IMR-90 (cell line): ENCODE measurements at regions not wholly inside any gene's neighbourhood (a gene's known extent, or its start where the extent isn't known, plus 50 kb on each side); places are given as distances from the start of the nearest gene placed in this dataset.

ENCODE experiments used
- ATAC-seq: fragments of 200-7000 bp; cut with Tn5 transposase; 2 replicates; pipeline ENCODE4 v1.9.1; 2020; ENCODE audit warnings: low read depth, mild to moderate bottlenecking, moderate library complexity
- BruUV-seq: library from RNA; stranded (reverse); fragments of 400-500 nt; replicated peaks from 2 replicates; lab custom pipeline; 2021; lab: Mats Ljungman, UMichigan
- CTCF ChIA-PET: fragments of 300-600 bp; formaldehyde crosslinking; extraction: SDS; loops from one replicate; lab custom pipeline; 2021; ENCODE audit warnings: antibody characterized with exemption; lab: Yijun Ruan, JAX
- POLR2A ChIA-PET: fragments of 300-600 bp; sonication (Branson Sonifier 250); formaldehyde crosslinking; loops from one replicate; lab custom pipeline; 2022; ENCODE audit warnings: antibody characterized with exemption; ENCODE audit not compliant: unreplicated experiment; lab: Charles Lee
- DNase-seq: peaks from one replicate; pipeline ENCODE4 v3.0.0; 2013
- H2AFZ ChIP-seq: replicated peaks from 2 replicates; pipeline ENCODE3; 2013; ENCODE audit warnings: low read length, mild to moderate bottlenecking; ENCODE audit not compliant: poor library complexity
- H2AK5ac ChIP-seq: 2 replicates; pipeline ENCODE4 v1.6.1; 2013; ENCODE audit warnings: low read depth, low read length, inconsistent platforms
- H2AK9ac ChIP-seq: replicated peaks from 2 replicates; pipeline ENCODE3; 2013; ENCODE audit warnings: mild to moderate bottlenecking, low read depth, low read length, moderate library complexity; ENCODE audit not compliant: poor library complexity
- H2BK120ac ChIP-seq: 2 replicates; pipeline ENCODE4 v1.6.1; 2013; ENCODE audit warnings: low read depth, low read length, inconsistent platforms
- H2BK15ac ChIP-seq: 3 replicates; pipeline ENCODE4 v1.6.1; 2013; ENCODE audit warnings: low read depth, low read length, inconsistent platforms
- H2BK20ac ChIP-seq: 2 replicates; pipeline ENCODE4 v1.6.1; 2013; ENCODE audit warnings: low read depth, mild to moderate bottlenecking, inconsistent platforms, low read length, moderate library complexity
- H2BK5ac ChIP-seq: 2 replicates; pipeline ENCODE4 v1.6.1; 2013; ENCODE audit warnings: mild to moderate bottlenecking, low read depth, low read length, inconsistent platforms; ENCODE audit not compliant: poor library complexity, severe bottlenecking
- H3K14ac ChIP-seq: replicated peaks from 2 replicates; pipeline ENCODE4 v1.6.1; 2013; ENCODE audit warnings: low read depth, low read length, inconsistent platforms
- H3K18ac ChIP-seq: 2 replicates; pipeline ENCODE4 v1.6.1; 2013; ENCODE audit warnings: low read depth, low read length, control low read depth
- H3K23ac ChIP-seq: 2 replicates; pipeline ENCODE4 v1.6.1; 2013; ENCODE audit warnings: low read depth, low read length, inconsistent platforms
- H3K27ac ChIP-seq: 2 replicates; pipeline ENCODE4 v1.5.1; 2013; ENCODE audit warnings: mild to moderate bottlenecking, control low read depth, low read length; ENCODE audit not compliant: insufficient read depth
- H3K27me3 ChIP-seq: 2 replicates; pipeline ENCODE4 v1.6.1; 2013; ENCODE audit warnings: low read length; ENCODE audit not compliant: control insufficient read depth, insufficient read depth
- H3K36me3 ChIP-seq: 2 replicates; pipeline ENCODE4 v1.6.1; 2013; ENCODE audit warnings: low read length, mixed read lengths; ENCODE audit not compliant: control insufficient read depth, insufficient read depth
- H3K4ac ChIP-seq: 2 replicates; pipeline ENCODE4 v1.6.1; 2013; ENCODE audit warnings: low read depth, low read length, inconsistent platforms
- H3K4me1 ChIP-seq: 2 replicates; pipeline ENCODE4 v1.6.1; 2013; ENCODE audit warnings: low read length, mixed read lengths; ENCODE audit not compliant: control insufficient read depth, insufficient read depth
- H3K4me2 ChIP-seq: 2 replicates; pipeline ENCODE4 v1.6.1; 2013; ENCODE audit warnings: low read depth, mild to moderate bottlenecking, control low read depth, low read length, moderate library complexity
- H3K4me3 ChIP-seq: 2 replicates; pipeline ENCODE4 v1.5.1; 2013; ENCODE audit warnings: low read depth, mild to moderate bottlenecking, control low read depth, low read length, moderate library complexity; ENCODE audit not compliant: insufficient read depth
- H3K56ac ChIP-seq: 2 replicates; pipeline ENCODE4 v1.6.1; 2013; ENCODE audit warnings: low read length, inconsistent platforms; ENCODE audit not compliant: insufficient read depth; ENCODE audit errors: extremely low read depth
- H3K79me1 ChIP-seq, 2 experiments: 2 replicates each; pipeline ENCODE4 v1.6.1; 2013; ENCODE audit warnings: low read length in 2 of 2, inconsistent platforms in 1 of 2, low read depth in 1 of 2
- H3K9ac ChIP-seq: 2 replicates; pipeline ENCODE4 v1.6.1; 2013; ENCODE audit warnings: low read depth, low read length, control low read depth
- H3K9me1 ChIP-seq: 2 replicates; pipeline ENCODE4 v1.6.1; 2013; ENCODE audit warnings: low read length, inconsistent platforms; ENCODE audit not compliant: insufficient read depth
- H3K9me3 ChIP-seq: 2 replicates; pipeline ENCODE4 v1.6.1; 2013; ENCODE audit warnings: low read length; ENCODE audit not compliant: control insufficient read depth, insufficient read depth
- H4K20me1 ChIP-seq: 2 replicates; pipeline ENCODE4 v1.6.1; 2013; ENCODE audit warnings: low read length, inconsistent platforms; ENCODE audit not compliant: insufficient read depth
- H4K5ac ChIP-seq: 2 replicates; pipeline ENCODE4 v1.6.1; 2013; ENCODE audit warnings: mild to moderate bottlenecking, low read depth, low read length, control low read depth
- H4K8ac ChIP-seq, 2 experiments: 2 replicates each; pipeline ENCODE4 v1.6.1; 2013; ENCODE audit warnings: low read depth in 2 of 2, low read length in 2 of 2, control low read depth in 1 of 2, inconsistent platforms in 1 of 2
- H4K91ac ChIP-seq: 2 replicates; pipeline ENCODE4 v1.6.1; 2013; ENCODE audit warnings: low read depth, low read length, inconsistent platforms; ENCODE audit not compliant: insufficient read depth
- BHLHE40 ChIP-seq: fragments of 150-350 bp; IDR thresholded peaks from 2 replicates; pipeline ENCODE4 v1.6.1; 2016; ENCODE audit warnings: mild to moderate bottlenecking, low read depth, low read length
- CEBPB ChIP-seq: IDR thresholded peaks from 2 replicates; pipeline ENCODE4 v1.6.1; 2012; ENCODE audit warnings: low read depth, low read length, improper control_type of control experiment
- CHD1 ChIP-seq: IDR thresholded peaks from 2 replicates; pipeline ENCODE4 v1.6.1; 2012; ENCODE audit warnings: low read depth, low read length, improper control_type of control experiment
- MAFK ChIP-seq: IDR thresholded peaks from 2 replicates; pipeline ENCODE4 v1.6.1; 2012; ENCODE audit warnings: low read depth, low read length, improper control_type of control experiment
- MXI1 ChIP-seq: IDR thresholded peaks from 2 replicates; pipeline ENCODE4 v1.6.1; 2012; ENCODE audit warnings: low read depth, mild to moderate bottlenecking, low read length, moderate library complexity, borderline replicate concordance
- NFE2L2 ChIP-seq: fragments of 150-350 bp; IDR thresholded peaks from 2 replicates; pipeline ENCODE4 v1.6.1; 2016; ENCODE audit warnings: low read depth, mild to moderate bottlenecking, low read length
- POLR2A ChIP-seq: IDR thresholded peaks from 2 replicates; pipeline ENCODE4 v1.6.1; 2012; ENCODE audit warnings: mild to moderate bottlenecking, low read depth, low read length
- RAD21 ChIP-seq: IDR thresholded peaks from 2 replicates; pipeline ENCODE4 v1.6.1; 2012; ENCODE audit warnings: low read length, improper control_type of control experiment
- RCOR1 ChIP-seq: IDR thresholded peaks from 2 replicates; pipeline ENCODE4 v1.6.1; 2012; ENCODE audit warnings: mild to moderate bottlenecking, low read length, improper control_type of control experiment; ENCODE audit not compliant: insufficient replicate concordance
- RFX5 ChIP-seq: IDR thresholded peaks from 2 replicates; pipeline ENCODE4 v1.8.0; 2012; ENCODE audit warnings: low read depth, mild to moderate bottlenecking, low read length, moderate library complexity
- WGBS, 2 experiments: methylation state at CpG; one replicate each; pipeline versions ENCODE4 v1.1.5 to v1.1.7; 2013; ENCODE audit warnings: missing lambda C conversion rate in 2 of 2; ENCODE audit not compliant: insufficient read length in 1 of 2; ENCODE audit errors: extremely low coverage in 2 of 2; 5-methylcytosine and 5-hydroxymethylcytosine counted together
- dilution Hi-C: fragments of 300-500 bp; cut with HindIII; formaldehyde crosslinking; loops from one replicate; pipeline ENCODE4 v1.14.3; 2018; ENCODE audit warnings: low sequenced_read_pairs; ENCODE audit not compliant: unreplicated experiment
- in situ Hi-C: fragments of 300-500 bp; cut with MboI; formaldehyde crosslinking; loops from 3 replicates; pipeline ENCODE4 v1.14.3; 2019; ENCODE audit warnings: low sequenced_read_pairs, inconsistent platforms, mixed read lengths
- intact Hi-C: fragments of 100-400 bp; cut with micrococcal nuclease; formaldehyde crosslinking; loops from 2 replicates; pipeline ENCODE4 v1.10.0; 2022
- TF ChIP-seq, protein P1 (sequence below): fragments of 150-350 bp; IDR thresholded peaks from 2 replicates; pipeline ENCODE4 v1.6.1; 2017; ENCODE audit warnings: mild to moderate bottlenecking, antibody characterized with exemption, low read length, low read depth
- TF ChIP-seq, protein P2 (sequence below): conservative IDR thresholded peaks from 2 replicates; pipeline ENCODE4 v1.5.1; 2012; ENCODE audit warnings: mild to moderate bottlenecking, low read depth, low read length, improper control_type of control experiment

DNA sequence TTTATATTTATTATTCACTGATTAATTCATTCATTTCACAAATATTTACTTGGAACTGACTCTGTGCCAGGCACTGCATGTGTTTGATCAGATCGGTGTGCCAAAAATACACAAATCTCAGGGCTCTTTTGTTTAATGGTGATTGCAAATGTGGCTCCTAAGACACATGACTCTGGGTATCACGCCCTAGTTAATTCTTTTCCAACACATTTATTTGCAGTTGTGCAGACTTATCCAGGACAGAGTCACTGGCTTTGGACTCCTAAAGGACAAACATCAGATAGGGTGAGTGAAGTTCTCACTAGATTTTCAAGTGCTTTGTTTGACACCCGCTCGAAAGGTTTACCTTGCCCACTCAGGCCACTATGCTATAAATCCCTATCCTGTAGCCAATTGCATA, 335.5 kb downstream of the BARHL2 start:
- Histone ChIP-seq H3K23ac (no peak overlapping the region), H3K36me3 (no peaks in the 10 kb centered on the region), H3K4me2 (no peak overlapping the region), H4K5ac (no peak overlapping the region), H3K79me1 (no peaks in the 10 kb centered on the region), H3K4me3 (no peak overlapping the region), H3K9me1 (no peaks in the 10 kb centered on the region), H2AK9ac (no peak overlapping the region), H3K27ac (no peak overlapping the region), H2BK5ac (no peak overlapping the region), H2BK15ac (no peak overlapping the region), H3K4ac (no peak overlapping the region), H4K8ac (no peak overlapping the region), H2BK120ac (no peak overlapping the region), H3K56ac (no peak overlapping the region), H3K9ac (no peak overlapping the region), H3K14ac (no peak overlapping the region), H3K18ac (no peak overlapping the region), H2AK5ac (no peak overlapping the region), H4K91ac (no peak overlapping the region), H4K20me1 (no peaks in the 10 kb centered on the region), H3K9me3 (no peaks in the 10 kb centered on the region), H3K27me3 (no peaks in the 10 kb centered on the region), H2BK20ac (no peak overlapping the region), H2AFZ (no peak overlapping the region), H3K4me1 (no peaks in the 10 kb centered on the region)
- dilution Hi-C loops, result no loop called here
- DNase-seq (no peak), ATAC-seq (no peak)
- TF ChIP-seq MAFK (no peak), CHD1 (no peak), BHLHE40 (no peak), RCOR1 (no peak), RFX5 (no peak), NFE2L2 (no peak), MXI1 (no peak), CEBPB (no peak), RAD21 (no peak), POLR2A (no peak)
- TF ChIP-seq, protein P1, sequence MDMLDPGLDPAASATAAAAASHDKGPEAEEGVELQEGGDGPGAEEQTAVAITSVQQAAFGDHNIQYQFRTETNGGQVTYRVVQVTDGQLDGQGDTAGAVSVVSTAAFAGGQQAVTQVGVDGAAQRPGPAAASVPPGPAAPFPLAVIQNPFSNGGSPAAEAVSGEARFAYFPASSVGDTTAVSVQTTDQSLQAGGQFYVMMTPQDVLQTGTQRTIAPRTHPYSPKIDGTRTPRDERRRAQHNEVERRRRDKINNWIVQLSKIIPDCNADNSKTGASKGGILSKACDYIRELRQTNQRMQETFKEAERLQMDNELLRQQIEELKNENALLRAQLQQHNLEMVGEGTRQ, result no peak
- TF ChIP-seq, protein P2, sequence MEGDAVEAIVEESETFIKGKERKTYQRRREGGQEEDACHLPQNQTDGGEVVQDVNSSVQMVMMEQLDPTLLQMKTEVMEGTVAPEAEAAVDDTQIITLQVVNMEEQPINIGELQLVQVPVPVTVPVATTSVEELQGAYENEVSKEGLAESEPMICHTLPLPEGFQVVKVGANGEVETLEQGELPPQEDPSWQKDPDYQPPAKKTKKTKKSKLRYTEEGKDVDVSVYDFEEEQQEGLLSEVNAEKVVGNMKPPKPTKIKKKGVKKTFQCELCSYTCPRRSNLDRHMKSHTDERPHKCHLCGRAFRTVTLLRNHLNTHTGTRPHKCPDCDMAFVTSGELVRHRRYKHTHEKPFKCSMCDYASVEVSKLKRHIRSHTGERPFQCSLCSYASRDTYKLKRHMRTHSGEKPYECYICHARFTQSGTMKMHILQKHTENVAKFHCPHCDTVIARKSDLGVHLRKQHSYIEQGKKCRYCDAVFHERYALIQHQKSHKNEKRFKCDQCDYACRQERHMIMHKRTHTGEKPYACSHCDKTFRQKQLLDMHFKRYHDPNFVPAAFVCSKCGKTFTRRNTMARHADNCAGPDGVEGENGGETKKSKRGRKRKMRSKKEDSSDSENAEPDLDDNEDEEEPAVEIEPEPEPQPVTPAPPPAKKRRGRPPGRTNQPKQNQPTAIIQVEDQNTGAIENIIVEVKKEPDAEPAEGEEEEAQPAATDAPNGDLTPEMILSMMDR, result no peak
- POLR2A ChIA-PET, result no interaction called here
- no CpG with 5 or more reads among the region's 4 CpGs for WGBS, 2 experiments
- intact Hi-C loops, result no loop called here
- no TSS peak for BruUV-seq
- CTCF ChIA-PET, result no interaction called here
- in situ Hi-C loops, result no loop called here
